ENCODE measurements at regions not wholly inside any gene's neighbourhood (a gene's known extent, or its start where the extent isn't known, plus 50 kb on each side); places are given as distances from the start of the nearest gene placed in this dataset.

- DNase-seq (ENCODE audit: low read depth in 1 of 2, low spot score in 1 of 2), result no peak
- TF ChIP-seq JUND (IDR thresholded peaks at IDR 0.05; ENCODE audit: low read depth), result no peak
- in situ Hi-C loops (cut with HindIII; ENCODE audit: low pct_unique_long_range_greater_than_20kb, low sequenced_read_pairs), result no loop called here
Measured at GRCh38 chr2:8544786-8545694, 136.8 kb upstream of the ID2 start.

GRCh38 chr2:8545695-8546611 lies 135.9 kb upstream of the ID2 start:
- DNase-seq (ENCODE audit: low read depth in 1 of 2, low spot score in 1 of 2), result no peak
- TF ChIP-seq JUND (IDR thresholded peaks at IDR 0.05; ENCODE audit: low read depth), result no peak
- in situ Hi-C loops (cut with HindIII; ENCODE audit: low pct_unique_long_range_greater_than_20kb, low sequenced_read_pairs), result no loop called here

- TF ChIP-seq JUND (IDR thresholded peaks at IDR 0.05; ENCODE audit: low read depth), result no peak
- in situ Hi-C loops (cut with HindIII; ENCODE audit: low pct_unique_long_range_greater_than_20kb, low sequenced_read_pairs), result no loop called here
- no peak for DNase-seq (ENCODE audit: low read depth in 1 of 2, low spot score in 1 of 2)
Measured at GRCh38 chr2:8546612-8547283, 135.1 kb upstream of the ID2 start.

- TF ChIP-seq JUND (IDR thresholded peaks at IDR 0.05; ENCODE audit: low read depth), result no peak
- in situ Hi-C loops (cut with HindIII; ENCODE audit: low pct_unique_long_range_greater_than_20kb, low sequenced_read_pairs), result no loop called here
- DNase-seq (ENCODE audit: low read depth in 1 of 2, low spot score in 1 of 2), result no peak
Measured at GRCh38 chr2:8547284-8548064, 134.4 kb upstream of the ID2 start.

- no peak for TF ChIP-seq JUND (IDR thresholded peaks at IDR 0.05; ENCODE audit: low read depth)
- in situ Hi-C loops (cut with HindIII; ENCODE audit: low pct_unique_long_range_greater_than_20kb, low sequenced_read_pairs), result no loop called here
- DNase-seq (ENCODE audit: low read depth in 1 of 2, low spot score in 1 of 2), result no peak
Measured at GRCh38 chr2:8548065-8548618, 133.7 kb upstream of the ID2 start.

GRCh38 chr2:8548619-8549150 lies 133.2 kb upstream of the ID2 start:
- TF ChIP-seq JUND (IDR thresholded peaks at IDR 0.05; ENCODE audit: low read depth), result no peak
- no peak for DNase-seq (ENCODE audit: low read depth in 1 of 2, low spot score in 1 of 2)
- in situ Hi-C loops (cut with HindIII; ENCODE audit: low pct_unique_long_range_greater_than_20kb, low sequenced_read_pairs), result no loop called here

- in situ Hi-C loops (cut with HindIII; ENCODE audit: low pct_unique_long_range_greater_than_20kb, low sequenced_read_pairs), result no loop called here
- no peak for DNase-seq (ENCODE audit: low read depth in 1 of 2, low spot score in 1 of 2)
- no peak for TF ChIP-seq JUND (IDR thresholded peaks at IDR 0.05; ENCODE audit: low read depth)
Measured at GRCh38 chr2:8549273-8549922, 132.5 kb upstream of the ID2 start.

- in situ Hi-C loops (cut with HindIII; ENCODE audit: low pct_unique_long_range_greater_than_20kb, low sequenced_read_pairs), result no loop called here
Measured at GRCh38 chr2:8549942-8550341, 131.9 kb upstream of the ID2 start.

GRCh38 chr2:8550481-8550880 lies 131.4 kb upstream of the ID2 start:
- TF ChIP-seq JUND (IDR thresholded peaks at IDR 0.05; ENCODE audit: low read depth), result no peak
- in situ Hi-C loops (cut with HindIII; ENCODE audit: low pct_unique_long_range_greater_than_20kb, low sequenced_read_pairs), result no loop called here
- DNase-seq (ENCODE audit: low read depth in 1 of 2, low spot score in 1 of 2), result no peak

More at GRCh38 chr2:8549942-8550341, 131.9 kb upstream of the ID2 start:
- no peak for TF ChIP-seq JUND (IDR thresholded peaks at IDR 0.05; ENCODE audit: low read depth)
- DNase-seq (ENCODE audit: low read depth in 1 of 2, low spot score in 1 of 2), result no peak

- TF ChIP-seq JUND (IDR thresholded peaks at IDR 0.05; ENCODE audit: low read depth), result no peak
- no peak for DNase-seq (ENCODE audit: low read depth in 1 of 2, low spot score in 1 of 2)
- in situ Hi-C loops (cut with HindIII; ENCODE audit: low pct_unique_long_range_greater_than_20kb, low sequenced_read_pairs), result no loop called here
Measured at GRCh38 chr2:8550937-8551621, 130.8 kb upstream of the ID2 start.

Data from T47D (cell line).